HG03196 (cell line): ENCODE measurements at regions not wholly inside any gene's neighbourhood (a gene's known extent, or its start where the extent isn't known, plus 50 kb on each side); places are given as distances from the start of the nearest gene placed in this dataset.
A peak's percentile ranks its signal among the peaks of the same experiment; 100 is the strongest.

Experiments used
- ATAC-seq: cut with Tn5 transposase; IDR thresholded peaks from one replicate; pipeline ENCODE4 v1.9.1; 2021; ENCODE audit not compliant: unreplicated experiment

- ATAC-seq, result no peak
Observed at GRCh38 chr13:80133631-80134261, 207.2 kb downstream of the SPRY2 start.

GRCh38 chr13:80132741-80133601 is 208.0 kb downstream of the SPRY2 start:
- ATAC-seq, result no peak

GRCh38 chr13:80131204-80131603 is 209.7 kb downstream of the SPRY2 start:
- ATAC-seq, result no peak

- no peak for ATAC-seq
Observed at GRCh38 chr13:80126389-80127068, 214.4 kb downstream of the SPRY2 start.

GRCh38 chr13:80123945-80124344 is 217.0 kb downstream of the SPRY2 start:
- no peak for ATAC-seq

- ATAC-seq, result peak; percentile 79
Observed at GRCh38 chr13:80121038-80121437, 219.9 kb downstream of the SPRY2 start.

GRCh38 chr13:80118506-80118905 is 222.4 kb downstream of the SPRY2 start:
- no peak for ATAC-seq

GRCh38 chr13:80118099-80118498 is 222.8 kb downstream of the SPRY2 start:
- ATAC-seq, result no peak

GRCh38 chr13:80117515-80117914 is 223.4 kb downstream of the SPRY2 start:
- ATAC-seq, result no peak

GRCh38 chr13:80116107-80116506 is 224.8 kb downstream of the SPRY2 start:
- ATAC-seq, result no peak

GRCh38 chr13:80115616-80116015 is 225.3 kb downstream of the SPRY2 start:
- no peak for ATAC-seq

GRCh38 chr13:80113714-80114454 is 227.0 kb downstream of the SPRY2 start:
- no peak for ATAC-seq

GRCh38 chr13:80109303-80109702 is 231.6 kb downstream of the SPRY2 start:
- no peak for ATAC-seq

- ATAC-seq, result no peak
Observed at GRCh38 chr13:80105350-80105749, 235.6 kb downstream of the SPRY2 start.

GRCh38 chr13:80101040-80101439 is 239.9 kb downstream of the SPRY2 start:
- no peak for ATAC-seq

GRCh38 chr13:80100636-80101035 is 240.3 kb downstream of the SPRY2 start:
- ATAC-seq, result no peak

- ATAC-seq, result no peak
Observed at GRCh38 chr13:80097561-80097960, 243.4 kb downstream of the SPRY2 start.

- ATAC-seq, result no peak
Observed at GRCh38 chr13:80096383-80096782, 244.5 kb downstream of the SPRY2 start.

- no peak for ATAC-seq
Observed at GRCh38 chr13:80094526-80094925, 246.4 kb downstream of the SPRY2 start.

GRCh38 chr13:80093888-80094287 is 247.0 kb downstream of the SPRY2 start:
- ATAC-seq, result no peak

GRCh38 chr13:80086304-80086721 is 254.6 kb downstream of the SPRY2 start:
- no peak for ATAC-seq
